Type B pancreatic cell (in vitro differentiated cells): ENCODE measurements at regions not wholly inside any gene's neighbourhood (a gene's known extent, or its start where the extent isn't known, plus 50 kb on each side); places are given as distances from the start of the nearest gene placed in this dataset.
A peak's percentile ranks its signal among the peaks of the same experiment; 100 is the strongest.
"Not testable (repeated sequence)": the region's sequence is repeated elsewhere in the genome, so short reads cannot be mapped to it uniquely, and the experiment has no call there.

Experiments used
- DNase-seq: peaks from one replicate; pipeline ENCODE4 v3.0.0; 2021; ENCODE audit warnings: mixed read lengths; ENCODE audit not compliant: unreplicated experiment; ENCODE audit errors: extremely low spot score
- H3K27ac Mint-ChIP-seq: 2 replicates; pipeline ENCODE4 v1.8.0; 2021; ENCODE audit warnings: mild to moderate bottlenecking, mixed read lengths
- H3K27me3 Mint-ChIP-seq: 2 replicates; pipeline ENCODE4 v1.8.0; 2021; ENCODE audit warnings: mixed read lengths
- H3K36me3 Mint-ChIP-seq: 2 replicates; pipeline ENCODE4 v1.8.0; 2021; ENCODE audit warnings: mixed read lengths
- H3K4me1 Mint-ChIP-seq: one replicate; pipeline ENCODE4 v1.8.0; 2021; ENCODE audit warnings: mixed read lengths; ENCODE audit not compliant: unreplicated experiment
- H3K4me3 Mint-ChIP-seq: 2 replicates; pipeline ENCODE4 v1.8.0; 2021; ENCODE audit warnings: mild to moderate bottlenecking, mixed read lengths
- H3K9me3 Mint-ChIP-seq: 2 replicates; pipeline ENCODE4 v1.8.0; 2021; ENCODE audit warnings: mixed read lengths
- TF ChIP-seq, protein P1 (sequence below): fragments of 200-600 bp; sonication (generic); conservative IDR thresholded peaks from 2 replicates; pipeline ENCODE4 v1.5.0; 2021; ENCODE audit warnings: antibody characterized with exemption, mild to moderate bottlenecking

DNA sequence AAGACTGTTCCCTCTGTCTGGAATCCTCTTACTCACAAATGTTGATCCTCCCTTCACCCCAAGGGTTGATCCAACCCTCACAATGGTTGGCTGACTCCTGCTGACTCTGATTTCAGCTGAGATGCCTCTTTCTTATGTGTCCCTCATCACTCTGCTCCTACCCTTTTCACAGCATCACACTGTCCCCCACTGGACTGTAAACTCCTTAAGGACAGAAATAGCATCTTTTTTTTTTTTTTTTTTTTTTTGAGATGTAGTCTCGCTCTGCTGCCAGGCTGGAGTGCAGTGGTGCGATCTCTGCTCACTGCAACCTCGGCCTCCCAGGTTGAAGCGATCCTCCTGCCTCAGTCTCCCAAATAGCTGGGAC, 97.9 kb upstream of the SYT6 start:
- no peaks in the 10 kb centered on the region for H3K9me3 Mint-ChIP-seq
- no peaks in the 10 kb centered on the region for H3K36me3 Mint-ChIP-seq
- H3K27ac Mint-ChIP-seq: no peak overlapping the region
- no peak overlapping the region for H3K4me3 Mint-ChIP-seq
- no peaks in the 10 kb centered on the region for H3K4me1 Mint-ChIP-seq
- DNase-seq: no peak
- H3K27me3 Mint-ChIP-seq: peaks cover 4% of the 10 kb centered on the region
- TF ChIP-seq, protein P1, sequence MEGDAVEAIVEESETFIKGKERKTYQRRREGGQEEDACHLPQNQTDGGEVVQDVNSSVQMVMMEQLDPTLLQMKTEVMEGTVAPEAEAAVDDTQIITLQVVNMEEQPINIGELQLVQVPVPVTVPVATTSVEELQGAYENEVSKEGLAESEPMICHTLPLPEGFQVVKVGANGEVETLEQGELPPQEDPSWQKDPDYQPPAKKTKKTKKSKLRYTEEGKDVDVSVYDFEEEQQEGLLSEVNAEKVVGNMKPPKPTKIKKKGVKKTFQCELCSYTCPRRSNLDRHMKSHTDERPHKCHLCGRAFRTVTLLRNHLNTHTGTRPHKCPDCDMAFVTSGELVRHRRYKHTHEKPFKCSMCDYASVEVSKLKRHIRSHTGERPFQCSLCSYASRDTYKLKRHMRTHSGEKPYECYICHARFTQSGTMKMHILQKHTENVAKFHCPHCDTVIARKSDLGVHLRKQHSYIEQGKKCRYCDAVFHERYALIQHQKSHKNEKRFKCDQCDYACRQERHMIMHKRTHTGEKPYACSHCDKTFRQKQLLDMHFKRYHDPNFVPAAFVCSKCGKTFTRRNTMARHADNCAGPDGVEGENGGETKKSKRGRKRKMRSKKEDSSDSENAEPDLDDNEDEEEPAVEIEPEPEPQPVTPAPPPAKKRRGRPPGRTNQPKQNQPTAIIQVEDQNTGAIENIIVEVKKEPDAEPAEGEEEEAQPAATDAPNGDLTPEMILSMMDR: no peak

DNA sequence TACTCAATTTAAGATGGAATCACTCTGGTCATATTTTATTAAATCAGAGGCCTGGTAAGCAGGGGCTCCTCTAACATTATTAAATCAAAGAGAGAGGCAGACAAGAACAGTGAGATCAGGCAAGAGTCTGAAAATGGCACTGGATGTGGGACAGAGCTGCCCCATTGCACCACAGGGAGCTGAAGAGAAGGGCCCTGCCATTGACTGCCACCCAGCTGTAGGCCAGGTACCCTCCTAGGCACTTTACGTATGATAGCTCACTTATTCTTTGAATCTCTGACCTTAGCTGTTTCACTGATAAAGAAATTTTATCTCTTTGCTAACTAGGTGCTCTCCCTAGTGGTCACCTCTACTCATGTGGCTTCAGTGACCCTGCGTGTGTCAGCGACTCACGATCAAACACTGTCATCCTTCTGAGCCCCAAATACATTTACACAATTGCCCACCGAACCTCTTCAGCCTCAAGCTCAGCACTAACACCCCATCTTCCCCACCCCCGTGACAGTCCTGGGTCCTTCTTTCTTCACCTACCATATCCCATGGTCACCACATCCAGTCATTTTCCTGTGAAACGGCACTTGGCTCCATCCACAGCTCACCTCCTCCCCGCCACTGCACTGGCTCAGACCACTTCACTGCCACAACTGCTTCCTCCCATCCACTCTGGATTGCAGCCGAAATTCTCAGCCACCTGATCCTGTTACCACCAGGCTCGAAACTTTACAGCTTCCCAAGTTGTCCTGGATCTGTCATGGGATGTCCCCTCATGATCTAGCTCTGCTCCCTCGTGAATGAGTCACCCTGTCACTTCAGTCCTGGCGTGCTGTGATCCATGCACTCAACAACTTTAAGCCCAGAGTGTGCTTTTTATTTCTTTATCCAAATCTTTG, 97.3 kb upstream of the SYT6 start:
- Mint-ChIP-seq H3K4me1 (no peaks in the 10 kb centered on the region), H3K4me3 (no peak overlapping the region), H3K27me3 (peaks cover 8% of the 10 kb centered on the region), H3K36me3 (no peaks in the 10 kb centered on the region), H3K9me3 (no peaks in the 10 kb centered on the region), H3K27ac (no peak overlapping the region)
- DNase-seq: no peak
- TF ChIP-seq, protein P1: no peak

DNA sequence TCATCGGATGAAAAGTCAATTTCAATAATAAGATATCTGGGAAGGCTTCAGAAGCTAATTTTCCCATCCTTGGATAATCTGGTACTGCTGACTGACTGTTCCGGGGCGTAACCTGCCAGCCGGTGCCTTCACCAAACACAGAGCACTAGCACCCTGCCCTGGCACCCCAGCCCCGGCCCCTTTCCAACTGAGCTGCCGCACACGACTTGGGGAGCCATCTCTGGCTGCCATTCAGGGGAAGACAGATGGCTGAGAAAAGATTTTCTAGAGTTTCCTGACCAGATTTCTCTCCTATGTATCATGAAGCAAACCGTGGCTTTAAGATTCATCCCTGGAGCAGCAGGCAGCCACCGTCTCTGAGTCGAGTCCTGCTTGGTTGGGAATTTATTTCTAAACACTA, 96.0 kb upstream of the SYT6 start:
- TF ChIP-seq, protein P1: no peak
- no peak for DNase-seq
- Mint-ChIP-seq H3K4me1 (no peaks in the 10 kb centered on the region), H3K27me3 (peaks cover 9% of the 10 kb centered on the region), H3K4me3 (no peak overlapping the region), H3K9me3 (no peaks in the 10 kb centered on the region), H3K27ac (no peak overlapping the region), H3K36me3 (no peaks in the 10 kb centered on the region)

DNA sequence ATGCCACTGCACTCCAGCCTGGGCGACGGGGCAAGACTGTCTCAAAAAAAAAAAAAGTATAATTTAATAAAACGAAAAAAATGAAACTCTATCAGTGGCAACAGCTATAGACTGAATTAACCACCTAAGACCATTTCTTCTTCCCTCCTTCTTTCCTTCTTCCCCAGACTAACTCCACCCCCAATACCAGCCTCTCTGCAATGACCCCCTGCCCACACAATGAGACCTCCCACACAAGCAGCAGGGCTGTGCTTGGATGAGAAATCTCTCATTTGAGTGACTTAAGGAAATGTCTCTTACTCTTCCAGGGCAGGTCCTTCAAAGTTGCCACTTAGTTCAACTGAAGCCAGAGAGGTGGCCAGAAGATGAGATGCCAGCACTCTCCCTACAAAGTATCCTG, 94.5 kb upstream of the SYT6 start:
- Mint-ChIP-seq H3K27ac (no peak overlapping the region), H3K4me3 (no peak overlapping the region), H3K27me3 (peaks cover 9% of the 10 kb centered on the region), H3K4me1 (no peaks in the 10 kb centered on the region), H3K36me3 (no peaks in the 10 kb centered on the region), H3K9me3 (peaks cover 5% of the 10 kb centered on the region)
- DNase-seq: no peak
- TF ChIP-seq, protein P1: no peak

DNA sequence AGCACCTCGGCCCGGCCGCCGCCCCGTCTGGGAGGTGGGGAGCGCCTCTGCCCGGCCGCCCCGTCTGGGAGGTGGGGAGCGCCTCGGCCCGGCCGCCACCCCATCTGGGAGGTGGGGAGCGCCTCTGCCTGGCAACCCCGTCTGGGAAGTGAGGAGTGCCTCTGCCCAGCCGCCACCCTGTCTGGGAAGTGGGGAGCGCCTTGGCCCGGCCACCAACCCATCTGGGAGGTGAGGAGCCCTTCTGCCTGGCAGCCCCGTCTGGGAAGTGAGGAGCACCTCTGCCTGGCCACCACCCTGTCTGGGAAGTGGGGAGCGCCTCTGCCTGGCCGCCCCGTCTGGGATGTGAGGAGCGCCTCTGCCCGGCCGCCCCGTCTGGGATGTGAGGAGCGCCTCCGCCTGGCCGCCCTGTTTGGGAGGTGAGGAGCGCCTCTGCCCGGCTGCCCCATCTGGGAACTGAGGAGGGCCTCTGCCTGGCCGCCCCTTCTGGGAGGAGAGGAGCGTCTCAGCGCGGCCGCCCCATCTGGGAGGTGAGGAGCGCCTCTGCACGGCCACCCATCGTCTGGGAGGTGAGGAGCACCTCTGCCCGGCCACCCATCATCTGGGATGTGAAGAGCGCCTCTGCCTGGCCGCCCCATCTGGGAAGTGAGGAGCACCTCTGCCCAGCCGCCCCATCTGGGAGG, 89.0 kb upstream of the SYT6 start:
- H3K27ac Mint-ChIP-seq, DNase-seq, H3K4me1 Mint-ChIP-seq, H3K27me3 Mint-ChIP-seq, H3K9me3 Mint-ChIP-seq, H3K36me3 Mint-ChIP-seq, H3K4me3 Mint-ChIP-seq: not testable (repeated sequence)

DNA sequence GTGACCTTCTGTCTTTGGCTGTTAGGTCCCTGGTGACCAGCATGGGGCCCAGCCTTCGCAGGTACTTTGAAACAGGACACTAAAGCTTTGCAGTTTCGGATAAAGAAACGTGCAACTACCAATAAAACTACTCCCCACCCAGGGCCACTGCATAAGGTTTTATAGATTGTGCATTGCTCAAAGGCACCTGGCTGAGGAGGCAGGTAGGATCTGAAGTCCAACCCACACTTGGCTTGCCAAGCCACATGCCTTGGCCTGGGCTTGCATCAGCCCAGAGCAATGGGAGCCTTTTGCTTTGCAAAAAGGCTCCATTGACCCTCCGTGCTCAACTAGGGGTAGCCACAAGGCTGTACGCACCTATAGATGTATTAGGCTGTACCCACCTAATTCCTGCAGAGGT, 84.4 kb upstream of the SYT6 start:
- H3K9me3 Mint-ChIP-seq: no peaks in the 10 kb centered on the region
- TF ChIP-seq, protein P1: no peak
- no peaks in the 10 kb centered on the region for H3K36me3 Mint-ChIP-seq
- DNase-seq: peak; percentile 20
- no peak overlapping the region for H3K4me3 Mint-ChIP-seq
- no peaks in the 10 kb centered on the region for H3K4me1 Mint-ChIP-seq
- H3K27ac Mint-ChIP-seq: no peak overlapping the region
- H3K27me3 Mint-ChIP-seq: no peaks in the 10 kb centered on the region
